Activated T-cell treated with anti-CD3 and anti-CD28 coated beads, Interleukin-2, amount 50 U/mL, for 72 hours (primary cell): ENCODE measurements at regions not wholly inside any gene's neighbourhood (a gene's known extent, or its start where the extent isn't known, plus 50 kb on each side); places are given as distances from the start of the nearest gene placed in this dataset.
A peak's percentile ranks its signal among the peaks of the same experiment; 100 is the strongest.
"Not testable (repeated sequence)": the region's sequence is repeated elsewhere in the genome, so short reads cannot be mapped to it uniquely, and the experiment has no call there.

Experiments used
- ATAC-seq, 2 donors: fragments of 150-1000 bp; cut with Tn5 transposase; replicated peaks in 1 of 2; 2 replicates each; pipeline ENCODE4 v1.10.0; 2021; ENCODE audit warnings: moderate library complexity in 2 of 2, mild to moderate bottlenecking in 1 of 2
- DNase-seq, 2 donors: peaks; one replicate each; pipeline ENCODE4 v3.0.0; 2021 to 2022; ENCODE audit warnings: mixed read lengths in 1 of 2
- H3K27ac Mint-ChIP-seq: one replicate; pipeline ENCODE4 v1.8.0; 2022; ENCODE audit warnings: mild to moderate bottlenecking, moderate library complexity, mixed read lengths
- H3K27me3 Mint-ChIP-seq: one replicate; pipeline ENCODE4 v1.8.0; 2022; ENCODE audit warnings: low read depth, mixed read lengths
- H3K36me3 Mint-ChIP-seq, 2 donors: one replicate each; pipeline ENCODE4 v1.8.0; 2022; ENCODE audit warnings: mixed read lengths in 2 of 2, mild to moderate bottlenecking in 1 of 2; ENCODE audit not compliant: insufficient read depth in 2 of 2
- H3K4me1 Mint-ChIP-seq: one replicate; pipeline ENCODE4 v1.8.0; 2022; ENCODE audit warnings: low read depth, mixed read lengths
- H3K4me3 Mint-ChIP-seq, 2 donors: one replicate each; pipeline ENCODE4 v1.8.0; 2022; ENCODE audit warnings: mild to moderate bottlenecking in 2 of 2, mixed read lengths in 2 of 2, moderate library complexity in 2 of 2
- H3K9me3 Mint-ChIP-seq, 2 donors: one replicate each; pipeline ENCODE4 v1.8.0; 2022; ENCODE audit warnings: mixed read lengths in 2 of 2

GRCh38 chr1:221268295-221268694 lies 389.1 kb downstream of the HLX start:
- DNase-seq, result no peak
- no peaks in the 10 kb centered on the region for H3K36me3 Mint-ChIP-seq
- H3K9me3 Mint-ChIP-seq, result no peaks in the 10 kb centered on the region
- ATAC-seq, result peak in 1 of 2 donors; percentile 67
- H3K4me1 Mint-ChIP-seq, result no peaks in the 10 kb centered on the region
- H3K27ac Mint-ChIP-seq, result no peak overlapping the region
- no peaks in the 10 kb centered on the region for H3K27me3 Mint-ChIP-seq
- H3K4me3 Mint-ChIP-seq, result no peak overlapping the region

GRCh38 chr1:221271701-221272100 lies 392.5 kb downstream of the HLX start:
- H3K4me1 Mint-ChIP-seq, result no peaks in the 10 kb centered on the region
- no peak overlapping the region for H3K4me3 Mint-ChIP-seq
- no peak for DNase-seq
- ATAC-seq, result no peak
- no peaks in the 10 kb centered on the region for H3K36me3 Mint-ChIP-seq
- no peaks in the 10 kb centered on the region for H3K27me3 Mint-ChIP-seq
- no peak overlapping the region for H3K27ac Mint-ChIP-seq
- no peaks in the 10 kb centered on the region for H3K9me3 Mint-ChIP-seq

GRCh38 chr1:221272940-221273339 lies 393.7 kb downstream of the HLX start:
- no peaks in the 10 kb centered on the region for H3K27me3 Mint-ChIP-seq
- H3K9me3 Mint-ChIP-seq, result no peaks in the 10 kb centered on the region
- H3K27ac Mint-ChIP-seq, result no peak overlapping the region
- no peaks in the 10 kb centered on the region for H3K4me1 Mint-ChIP-seq
- DNase-seq, result no peak
- no peak overlapping the region for H3K4me3 Mint-ChIP-seq
- H3K36me3 Mint-ChIP-seq, result no peaks in the 10 kb centered on the region
- ATAC-seq, result no peak

- Mint-ChIP-seq H3K36me3 (no peaks in the 10 kb centered on the region), H3K9me3 (no peaks in the 10 kb centered on the region), H3K27ac (no peak overlapping the region), H3K4me3 (no peak overlapping the region), H3K27me3 (no peaks in the 10 kb centered on the region), H3K4me1 (no peaks in the 10 kb centered on the region)
- DNase-seq (no peak), ATAC-seq (no peak)
Observed at GRCh38 chr1:221274373-221274772, 395.1 kb downstream of the HLX start.

- H3K4me3 Mint-ChIP-seq, result no peak overlapping the region
- H3K9me3 Mint-ChIP-seq, result no peaks in the 10 kb centered on the region
- H3K4me1 Mint-ChIP-seq, result no peaks in the 10 kb centered on the region
- H3K27me3 Mint-ChIP-seq, result peaks cover 6% of the 10 kb centered on the region
- H3K27ac Mint-ChIP-seq, result no peak overlapping the region
- no peak for DNase-seq
- ATAC-seq, result no peak
- no peaks in the 10 kb centered on the region for H3K36me3 Mint-ChIP-seq
Observed at GRCh38 chr1:221276896-221277409, 397.7 kb downstream of the HLX start.

- H3K27me3 Mint-ChIP-seq, result peaks cover 20% of the 10 kb centered on the region
- peak overlapping the region; percentile 31 for H3K27ac Mint-ChIP-seq
- ATAC-seq, result no peak
- H3K4me3 Mint-ChIP-seq, result no peak overlapping the region
- no peaks in the 10 kb centered on the region for H3K4me1 Mint-ChIP-seq
- no peaks in the 10 kb centered on the region for H3K9me3 Mint-ChIP-seq
- DNase-seq, result no peak
- H3K36me3 Mint-ChIP-seq, result no peaks in the 10 kb centered on the region
Observed at GRCh38 chr1:221279146-221279545, 399.9 kb downstream of the HLX start.

- no peaks in the 10 kb centered on the region for H3K4me1 Mint-ChIP-seq
- H3K4me3 Mint-ChIP-seq, result no peak overlapping the region
- ATAC-seq (no peak), DNase-seq (no peak)
- no peaks in the 10 kb centered on the region for H3K9me3 Mint-ChIP-seq
- H3K27me3 Mint-ChIP-seq, result peaks cover 20% of the 10 kb centered on the region
- H3K36me3 Mint-ChIP-seq, result no peaks in the 10 kb centered on the region
- H3K27ac Mint-ChIP-seq, result no peak overlapping the region
Observed at GRCh38 chr1:221283532-221283931, 404.3 kb downstream of the HLX start.

- H3K4me3 Mint-ChIP-seq, result no peak overlapping the region
- DNase-seq, result no peak
- H3K27ac Mint-ChIP-seq, result no peak overlapping the region
- no peaks in the 10 kb centered on the region for H3K4me1 Mint-ChIP-seq
- ATAC-seq, result no peak
- H3K36me3 Mint-ChIP-seq, result no peaks in the 10 kb centered on the region
- no peaks in the 10 kb centered on the region for H3K9me3 Mint-ChIP-seq
- peaks cover 20% of the 10 kb centered on the region for H3K27me3 Mint-ChIP-seq
Observed at GRCh38 chr1:221284028-221284427, 404.8 kb downstream of the HLX start.

GRCh38 chr1:221284991-221285390 lies 405.7 kb downstream of the HLX start:
- not testable (repeated sequence) for H3K9me3 Mint-ChIP-seq, H3K27ac Mint-ChIP-seq, H3K4me1 Mint-ChIP-seq, ATAC-seq, DNase-seq, H3K4me3 Mint-ChIP-seq, H3K36me3 Mint-ChIP-seq
- H3K27me3 Mint-ChIP-seq, result peaks cover 20% of the 10 kb centered on the region

- H3K4me1 Mint-ChIP-seq, H3K4me3 Mint-ChIP-seq, H3K36me3 Mint-ChIP-seq, ATAC-seq, H3K9me3 Mint-ChIP-seq, H3K27ac Mint-ChIP-seq, DNase-seq: not testable (repeated sequence)
- peaks cover 20% of the 10 kb centered on the region for H3K27me3 Mint-ChIP-seq
Observed at GRCh38 chr1:221285458-221286210, 406.4 kb downstream of the HLX start.

GRCh38 chr1:221286399-221286798 lies 407.2 kb downstream of the HLX start:
- Mint-ChIP-seq H3K27ac (no peak overlapping the region), H3K9me3 (no peaks in the 10 kb centered on the region), H3K4me3 (no peak overlapping the region), H3K27me3 (peaks cover 20% of the 10 kb centered on the region), H3K4me1 (no peaks in the 10 kb centered on the region), H3K36me3 (no peaks in the 10 kb centered on the region)
- ATAC-seq (no peak), DNase-seq (no peak)

GRCh38 chr1:221289103-221289502 lies 409.9 kb downstream of the HLX start:
- H3K27ac Mint-ChIP-seq, result no peak overlapping the region
- H3K36me3 Mint-ChIP-seq, result no peaks in the 10 kb centered on the region
- no peak for ATAC-seq
- H3K27me3 Mint-ChIP-seq, result no peaks in the 10 kb centered on the region
- H3K9me3 Mint-ChIP-seq, result no peaks in the 10 kb centered on the region
- no peak overlapping the region for H3K4me3 Mint-ChIP-seq
- H3K4me1 Mint-ChIP-seq, result no peaks in the 10 kb centered on the region
- no peak for DNase-seq

GRCh38 chr1:221290669-221291068 lies 411.4 kb downstream of the HLX start:
- H3K9me3 Mint-ChIP-seq, result no peaks in the 10 kb centered on the region
- peak overlapping the region in 1 of 2 donors; percentile 49 for H3K4me3 Mint-ChIP-seq
- peak in 1 of 2 donors; percentile 64 for ATAC-seq
- peak overlapping the region; percentile 52 for H3K27ac Mint-ChIP-seq
- no peaks in the 10 kb centered on the region for H3K27me3 Mint-ChIP-seq
- no peaks in the 10 kb centered on the region for H3K4me1 Mint-ChIP-seq
- no peak for DNase-seq
- H3K36me3 Mint-ChIP-seq, result no peaks in the 10 kb centered on the region

- Mint-ChIP-seq H3K27me3 (no peaks in the 10 kb centered on the region), H3K36me3 (no peaks in the 10 kb centered on the region), H3K9me3 (no peaks in the 10 kb centered on the region), H3K4me3 (peak overlapping the region in 1 of 2 donors; percentile 49), H3K4me1 (no peaks in the 10 kb centered on the region), H3K27ac (no peak overlapping the region)
- DNase-seq (no peak), ATAC-seq (peak in 1 of 2 donors; percentile 47)
Observed at GRCh38 chr1:221291113-221291512, 411.9 kb downstream of the HLX start.
